NCI-H748 (cell line): ENCODE measurements at regions not wholly inside any gene's neighbourhood (a gene's known extent, or its start where the extent isn't known, plus 50 kb on each side); places are given as distances from the start of the nearest gene placed in this dataset.

Experiments
- DNase-seq: peaks from one replicate; lab custom pipeline; 2025; ENCODE audit not compliant: unreplicated experiment; lab: John Stamatoyannopoulos, UW

GRCh38 chr5:15266229-15266628 is 233.8 kb upstream of the FBXL7 start:
- no peak for DNase-seq

- no peak for DNase-seq
Measured at GRCh38 chr5:15263942-15264341, 236.0 kb upstream of the FBXL7 start.

DNA sequence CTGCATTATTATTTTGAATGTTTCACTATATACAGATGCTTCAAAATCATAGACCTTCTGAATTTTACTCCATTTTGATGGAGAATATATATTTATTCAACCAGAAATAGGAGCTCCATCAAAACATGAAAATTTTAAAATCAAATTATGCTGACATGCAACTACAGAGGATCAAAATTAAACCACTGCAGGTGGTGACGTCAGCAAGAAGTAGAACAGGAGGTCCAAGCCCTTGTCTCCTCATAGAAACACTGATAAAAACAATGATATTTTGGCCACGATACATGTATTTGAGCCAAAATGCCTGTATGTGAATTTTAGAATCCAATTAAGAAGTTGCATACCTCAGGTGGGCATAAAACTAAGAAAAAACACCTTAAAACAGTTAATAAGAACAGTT is 236.6 kb upstream of the FBXL7 start:
- DNase-seq = no peak

- no peak for DNase-seq
Measured at GRCh38 chr5:15261269-15261995, 238.5 kb upstream of the FBXL7 start.

DNA sequence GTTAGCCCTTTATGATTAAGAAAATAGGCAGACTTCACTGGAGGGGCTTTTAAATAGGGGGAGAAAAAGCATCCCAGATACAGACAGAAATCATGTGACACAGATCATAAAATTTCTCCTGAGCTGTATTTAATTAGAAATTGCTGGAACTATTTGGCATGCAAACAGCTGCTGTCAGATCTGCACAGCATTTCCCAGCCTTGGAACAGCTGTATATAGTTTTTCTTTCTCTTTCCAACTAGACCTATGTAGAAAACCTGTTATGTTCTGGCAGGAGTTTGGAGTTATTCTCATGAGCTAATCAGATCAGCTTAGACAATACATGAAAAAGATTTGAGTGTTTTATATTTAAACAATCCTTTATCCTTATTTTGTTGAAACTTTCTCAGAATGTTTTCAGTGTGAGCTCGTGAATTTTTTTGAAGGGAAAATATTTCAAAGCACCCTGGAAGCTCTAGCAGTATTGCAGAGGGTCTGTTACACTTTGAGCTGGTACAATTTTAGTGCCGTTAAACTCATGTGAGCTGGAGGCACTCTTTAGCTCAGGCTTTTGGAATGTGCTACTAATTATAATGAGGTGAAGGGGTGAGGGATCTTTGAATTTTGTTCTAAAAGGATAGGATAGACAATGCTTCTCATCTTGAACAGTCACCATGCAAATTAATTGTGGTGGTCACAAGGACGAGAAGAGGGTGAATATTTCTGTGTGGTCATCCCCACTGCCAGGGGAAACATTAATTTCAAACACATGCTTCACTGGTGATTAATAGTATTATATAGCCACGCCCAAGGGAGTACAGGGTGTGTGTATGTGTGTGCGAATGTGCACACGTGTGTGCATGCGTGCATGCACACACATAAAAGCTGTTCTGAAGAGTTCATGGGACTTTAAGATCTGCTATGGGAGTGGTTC is 239.4 kb upstream of the FBXL7 start:
- no peak for DNase-seq

DNA sequence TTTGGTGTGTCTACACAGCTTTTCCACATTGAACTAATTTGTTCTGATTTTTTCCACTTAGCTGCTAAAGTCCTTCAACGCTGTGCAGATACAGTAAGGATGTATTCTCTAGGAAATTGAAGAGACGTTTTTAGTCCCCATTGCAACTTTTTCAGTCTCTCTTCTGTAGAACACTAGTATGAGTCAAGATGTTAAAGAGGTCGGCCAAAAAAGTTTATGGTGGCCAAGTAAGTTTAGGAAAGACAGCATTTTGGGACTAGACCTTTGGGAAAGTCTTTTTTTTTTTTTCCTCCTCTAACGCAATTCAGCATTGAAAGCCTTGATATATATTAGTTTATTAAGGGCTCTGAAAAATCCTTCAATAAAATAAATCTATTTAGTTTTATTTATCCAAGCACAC is 243.5 kb upstream of the FBXL7 start:
- DNase-seq = no peak

- DNase-seq = no peak
Measured at GRCh38 chr5:15255576-15255975, 244.4 kb upstream of the FBXL7 start.

GRCh38 chr5:15254607-15255006 is 245.4 kb upstream of the FBXL7 start:
- no peak for DNase-seq

GRCh38 chr5:15252331-15252730 is 247.6 kb upstream of the FBXL7 start:
- DNase-seq = no peak

DNA sequence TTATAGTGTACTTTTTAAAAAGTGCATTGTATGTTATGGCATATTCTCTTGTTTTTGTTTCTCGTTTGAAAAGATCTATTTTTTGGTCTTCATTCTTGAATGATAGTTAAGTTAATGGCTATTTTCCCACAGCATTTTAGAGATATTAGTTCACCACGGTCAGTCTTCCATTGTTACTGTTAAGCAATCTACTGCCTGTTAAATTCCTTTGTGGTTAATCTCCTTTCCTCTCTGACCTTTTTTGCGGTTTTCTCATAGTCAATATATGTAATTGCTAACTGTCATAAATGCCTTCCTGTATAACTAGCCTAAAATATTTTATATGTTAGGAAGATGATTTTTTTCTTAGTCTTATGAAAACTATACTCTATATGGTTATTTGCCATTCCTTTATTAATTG is 250.8 kb upstream of the FBXL7 start:
- DNase-seq = no peak

GRCh38 chr5:15248731-15249130 is 251.2 kb upstream of the FBXL7 start:
- DNase-seq = no peak

- DNase-seq = no peak
Measured at GRCh38 chr5:15245913-15246312, 254.1 kb upstream of the FBXL7 start.

DNA sequence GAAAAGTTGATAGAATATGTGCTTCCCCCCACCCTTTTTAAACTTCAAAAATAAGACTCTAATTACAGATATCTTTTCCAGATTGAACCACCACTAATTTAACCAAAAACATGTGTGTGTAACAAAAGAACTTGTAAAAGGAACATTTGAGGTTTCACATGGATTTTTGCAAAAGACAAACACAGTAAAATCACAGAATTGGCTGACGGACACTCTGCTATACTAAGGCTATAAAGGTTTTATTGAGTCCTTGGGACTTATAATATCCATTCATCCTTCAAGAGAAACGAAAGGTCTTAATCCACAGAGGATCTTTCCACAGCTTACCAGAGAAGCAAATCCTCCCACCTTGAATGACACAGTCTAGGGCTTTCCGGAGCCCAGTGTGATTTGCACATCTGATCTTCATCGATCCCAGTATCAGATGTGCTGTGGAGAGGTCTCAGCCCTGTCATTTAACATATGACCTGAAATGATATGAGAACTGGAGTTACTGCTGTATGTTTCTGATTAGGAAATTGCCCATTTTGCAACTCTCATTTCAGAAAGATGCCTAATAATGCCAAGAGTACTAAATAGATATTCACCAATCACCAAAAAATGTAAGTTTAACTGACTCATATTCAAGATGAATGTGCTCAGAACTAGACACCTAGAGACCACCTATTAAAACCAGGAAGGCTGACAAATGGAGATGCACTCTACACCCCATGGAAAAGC is 256.5 kb upstream of the FBXL7 start:
- DNase-seq = no peak

DNA sequence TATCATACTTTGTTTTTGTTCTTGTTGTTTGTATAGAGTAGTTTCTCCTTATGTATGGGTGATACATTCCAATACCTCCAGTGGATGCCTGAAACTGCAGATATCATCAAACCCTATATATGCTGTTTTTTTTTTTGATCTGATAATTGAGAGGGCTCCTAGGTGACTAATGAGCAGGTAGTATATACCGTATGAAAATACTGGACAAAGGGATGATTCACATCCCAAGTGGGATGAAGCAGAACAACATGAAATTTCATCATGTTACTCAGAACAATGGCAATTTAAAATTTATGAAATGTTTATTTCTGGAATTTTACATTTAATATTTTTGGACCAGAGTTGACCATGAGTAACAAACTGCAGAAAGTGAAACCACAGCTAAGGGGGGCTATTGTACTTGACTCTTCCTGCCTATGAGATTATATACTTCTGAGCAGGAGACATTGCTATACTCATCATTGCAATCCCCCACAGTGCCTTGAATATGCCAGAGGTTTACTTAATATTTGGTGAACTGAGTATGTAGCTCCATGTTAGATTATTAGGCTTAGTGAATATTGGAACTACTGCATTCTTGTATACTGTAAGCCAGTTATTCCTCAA is 258.7 kb upstream of the FBXL7 start:
- no peak for DNase-seq

- no peak for DNase-seq
Measured at GRCh38 chr5:15238006-15238405, 262.0 kb upstream of the FBXL7 start.

DNA sequence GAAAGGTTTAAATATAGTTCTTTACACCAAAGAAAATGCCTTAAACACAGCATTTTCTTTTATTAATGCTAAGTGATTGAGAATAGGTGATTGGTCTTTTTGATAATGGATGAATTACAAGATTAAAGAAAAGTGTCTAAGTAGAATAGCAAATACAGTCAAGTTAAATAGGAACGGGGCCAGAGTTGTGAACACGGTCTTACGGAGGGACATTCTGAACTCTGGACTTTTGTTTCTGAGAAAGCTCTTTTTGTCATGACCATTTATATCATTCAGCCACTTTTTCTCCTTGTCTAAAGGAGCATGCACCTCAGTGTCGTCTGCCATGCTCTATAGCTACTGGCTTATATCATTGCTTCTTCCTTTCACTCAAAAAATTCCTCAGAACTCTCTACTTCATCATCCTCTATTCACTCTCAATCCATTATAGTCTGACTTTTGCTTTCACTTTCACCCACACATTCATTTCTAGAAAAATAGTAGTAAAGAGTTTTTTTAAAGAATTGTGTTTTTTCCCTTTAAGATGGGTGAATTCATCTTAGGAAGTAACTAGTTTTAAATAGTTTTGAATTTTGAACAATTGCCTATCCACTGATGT is 263.0 kb upstream of the FBXL7 start:
- DNase-seq = no peak

DNA sequence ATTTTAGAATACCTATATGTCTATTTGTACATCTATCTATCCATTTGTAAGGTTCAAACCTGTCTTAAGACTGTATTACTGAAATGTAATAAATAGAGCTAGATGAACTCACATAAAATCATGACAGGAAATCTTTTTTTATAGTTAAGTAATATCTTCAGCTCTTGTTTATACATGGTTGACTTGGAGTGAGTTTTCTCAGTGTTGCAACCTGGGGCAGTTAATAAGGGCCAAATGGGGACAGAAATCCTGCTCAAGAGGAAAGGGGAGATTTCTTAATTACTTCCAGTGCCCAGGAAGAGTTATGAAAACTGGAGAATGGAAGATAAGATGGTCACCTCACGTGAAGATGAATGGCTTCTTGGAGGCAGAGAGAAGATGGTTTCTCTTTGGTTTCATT is 265.1 kb upstream of the FBXL7 start:
- no peak for DNase-seq

DNA sequence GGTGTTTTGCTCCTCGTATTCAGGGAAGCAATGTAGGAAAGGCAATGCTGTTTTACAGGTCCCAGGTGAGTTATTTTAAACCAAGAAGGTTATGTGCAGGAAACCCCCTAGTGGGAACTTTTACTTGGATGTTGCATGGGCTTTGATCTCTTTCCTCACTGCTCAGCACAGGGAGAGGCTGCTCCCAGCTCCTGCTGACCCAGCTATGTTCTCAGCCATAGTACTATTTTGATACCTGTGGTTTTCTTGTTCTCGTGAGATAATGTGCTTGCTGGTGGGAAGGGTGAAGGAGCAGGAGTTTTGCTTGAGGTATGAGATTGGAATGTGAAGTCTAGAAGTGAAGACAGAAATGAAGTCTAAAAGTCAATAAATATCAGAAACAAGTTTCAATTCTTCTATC is 265.6 kb upstream of the FBXL7 start:
- no peak for DNase-seq

- no peak for DNase-seq
Measured at GRCh38 chr5:15233566-15233965, 266.4 kb upstream of the FBXL7 start.

- DNase-seq = no peak
Measured at GRCh38 chr5:15222156-15222555, 277.8 kb upstream of the FBXL7 start.

DNA sequence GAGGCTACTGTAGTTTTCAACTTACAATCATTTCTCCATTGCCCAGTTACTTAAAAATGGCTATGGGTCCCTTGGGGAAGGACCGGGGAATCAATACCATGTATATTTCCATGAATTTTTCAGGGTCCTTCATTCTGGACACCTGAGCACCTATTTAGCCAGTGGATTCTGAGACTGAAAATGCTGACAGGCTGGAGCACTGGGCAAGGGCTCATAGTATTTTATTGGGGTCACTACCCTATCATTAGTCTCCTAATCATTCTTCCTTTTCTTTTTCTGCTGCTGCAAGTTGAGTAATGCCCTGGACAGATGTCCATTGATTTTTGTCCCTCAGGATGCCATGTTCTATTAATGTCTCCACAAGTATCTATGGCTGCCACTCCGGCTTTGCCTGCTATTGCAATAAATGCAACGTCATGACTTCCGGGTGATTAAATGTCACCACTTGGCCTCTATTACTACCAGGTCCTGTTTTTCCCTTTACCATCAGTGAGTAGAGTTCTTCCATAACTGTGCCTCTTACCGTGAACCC is 279.3 kb upstream of the FBXL7 start:
- no peak for DNase-seq
